Testis (tissue), 2 donors: ENCODE measurements at regions not wholly inside any gene's neighbourhood (a gene's known extent, or its start where the extent isn't known, plus 50 kb on each side); places are given as distances from the start of the nearest gene placed in this dataset.

Experiments used
- CTCF ChIP-seq, 3 experiments: fragments of 450-650 bp in 2 of 3; fragments of 200-600 bp in 1 of 3; sonication (generic) in 1 of 3; IDR thresholded peaks; one replicate each; pipeline ENCODE4 v1.5.1; 2016 to 2019; ENCODE audit warnings: antibody characterized with exemption in 3 of 3, mild to moderate bottlenecking in 2 of 3, moderate library complexity in 1 of 3
- POLR2A ChIP-seq: fragments of 450-650 bp; IDR thresholded peaks from one replicate; pipeline ENCODE4 v1.6.1; 2017; ENCODE audit warnings: antibody characterized with exemption, mild to moderate bottlenecking, moderate library complexity

DNA sequence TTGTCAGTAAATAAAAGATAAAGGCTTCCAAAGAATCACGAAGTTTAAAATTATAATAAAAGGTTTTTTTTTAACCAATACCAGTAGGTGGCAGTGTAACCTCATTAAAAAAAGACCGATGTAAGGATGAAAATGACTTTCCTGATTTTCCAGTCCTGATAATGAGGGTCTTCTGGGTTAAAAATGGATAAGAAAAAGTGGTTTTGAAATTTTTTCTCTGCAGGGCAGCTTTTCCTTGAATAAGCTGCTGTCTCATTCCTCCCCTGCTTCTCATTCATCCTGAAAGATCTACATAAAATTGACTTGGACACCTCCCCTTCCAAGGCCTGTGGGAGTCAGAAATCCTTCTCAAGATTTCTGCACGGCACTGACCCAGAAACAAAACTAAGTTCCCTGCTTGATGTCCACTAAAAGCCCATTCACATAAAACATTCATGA, 58.9 kb upstream of the FBXO33 start:
- TF ChIP-seq CTCF (IDR thresholded peaks at IDR 0.05) (peak in 2 of 3 experiments; percentile 22 to 64), POLR2A (no peak)
